ENCODE measurements at regions not wholly inside any gene's neighbourhood (a gene's known extent, or its start where the extent isn't known, plus 50 kb on each side); places are given as distances from the start of the nearest gene placed in this dataset.

DNA sequence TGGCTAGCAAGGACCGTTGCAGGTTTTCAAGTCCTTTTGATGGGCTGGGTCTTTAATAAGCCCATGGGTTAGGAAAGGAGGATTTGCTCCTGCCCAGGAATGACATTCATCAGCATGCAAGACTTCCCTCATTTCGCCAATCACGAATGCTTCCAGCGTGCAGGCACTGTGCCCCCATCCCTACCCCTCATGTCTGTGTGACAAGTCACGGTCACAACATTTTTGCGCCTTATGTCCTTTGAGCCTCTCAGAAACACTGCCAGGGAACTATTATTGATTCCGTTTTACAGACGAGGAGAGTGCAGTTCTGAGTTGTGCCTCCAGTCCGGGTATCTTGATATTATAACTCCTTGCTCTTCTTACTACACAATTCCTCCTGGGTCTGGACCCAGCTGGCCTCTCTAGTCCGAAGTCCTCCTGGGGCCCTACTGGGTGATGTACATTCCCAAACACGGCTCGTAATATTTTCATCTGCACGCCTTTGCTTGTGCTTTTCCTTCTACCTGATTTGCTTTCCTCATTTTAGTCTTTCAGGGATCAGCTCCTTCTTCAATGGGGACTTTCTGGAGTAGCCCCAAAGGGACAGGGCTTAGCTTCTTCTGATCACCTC is 101.8 kb upstream of the MYCN start:
- FAIRE-seq (no peak), DNase-seq (ENCODE audit: low spot score) (no peak)

GRCh38 chr2:15839426-15840124 is 100.8 kb upstream of the MYCN start:
- FAIRE-seq (no peak), DNase-seq (ENCODE audit: low spot score) (no peak)

DNA sequence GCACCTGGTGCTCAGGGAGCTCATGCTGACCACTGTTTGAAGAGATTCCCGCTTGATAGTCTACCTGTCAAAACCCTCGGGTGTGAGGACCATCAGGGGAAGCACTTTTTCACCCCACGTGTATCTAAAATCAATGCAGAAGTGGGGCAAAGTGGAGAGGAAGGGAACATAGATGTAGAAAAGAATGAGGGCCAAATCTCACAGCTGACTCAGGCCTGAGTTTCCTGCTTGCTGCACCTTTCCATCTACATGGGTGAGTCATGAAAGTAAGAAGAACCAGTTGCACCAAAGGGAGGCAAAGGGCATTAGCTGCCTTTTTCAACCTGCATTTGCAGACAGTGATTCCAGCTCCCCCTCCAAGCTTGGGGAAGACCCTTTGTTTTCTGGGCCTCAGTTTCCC is 100.2 kb upstream of the MYCN start:
- FAIRE-seq (no peak), DNase-seq (ENCODE audit: low spot score) (no peak)

DNA sequence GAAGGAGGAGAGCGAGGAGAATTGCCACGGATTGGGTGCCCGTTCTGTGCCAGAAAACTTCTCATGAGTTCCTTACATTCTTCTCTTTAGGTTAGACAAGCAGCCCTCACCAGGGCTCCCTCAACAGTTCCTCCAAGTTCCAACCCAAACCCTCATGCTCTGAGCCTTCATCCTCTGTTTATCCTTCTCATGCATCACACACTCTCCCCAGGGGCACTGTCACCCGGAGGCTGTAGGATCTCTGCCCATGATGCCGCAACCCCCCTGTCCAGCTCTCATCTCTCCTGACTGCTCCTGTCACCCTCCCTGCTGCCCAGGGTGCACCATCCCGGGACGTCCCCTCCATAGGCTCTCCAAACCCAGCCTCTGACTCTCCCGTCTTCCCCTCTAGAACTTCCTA is 99.4 kb upstream of the MYCN start:
- FAIRE-seq (no peak), DNase-seq (ENCODE audit: low spot score) (no peak)

GRCh38 chr2:15841776-15842560 is 98.4 kb upstream of the MYCN start:
- no peak for FAIRE-seq
- no peak for DNase-seq (ENCODE audit: low spot score)

DNA sequence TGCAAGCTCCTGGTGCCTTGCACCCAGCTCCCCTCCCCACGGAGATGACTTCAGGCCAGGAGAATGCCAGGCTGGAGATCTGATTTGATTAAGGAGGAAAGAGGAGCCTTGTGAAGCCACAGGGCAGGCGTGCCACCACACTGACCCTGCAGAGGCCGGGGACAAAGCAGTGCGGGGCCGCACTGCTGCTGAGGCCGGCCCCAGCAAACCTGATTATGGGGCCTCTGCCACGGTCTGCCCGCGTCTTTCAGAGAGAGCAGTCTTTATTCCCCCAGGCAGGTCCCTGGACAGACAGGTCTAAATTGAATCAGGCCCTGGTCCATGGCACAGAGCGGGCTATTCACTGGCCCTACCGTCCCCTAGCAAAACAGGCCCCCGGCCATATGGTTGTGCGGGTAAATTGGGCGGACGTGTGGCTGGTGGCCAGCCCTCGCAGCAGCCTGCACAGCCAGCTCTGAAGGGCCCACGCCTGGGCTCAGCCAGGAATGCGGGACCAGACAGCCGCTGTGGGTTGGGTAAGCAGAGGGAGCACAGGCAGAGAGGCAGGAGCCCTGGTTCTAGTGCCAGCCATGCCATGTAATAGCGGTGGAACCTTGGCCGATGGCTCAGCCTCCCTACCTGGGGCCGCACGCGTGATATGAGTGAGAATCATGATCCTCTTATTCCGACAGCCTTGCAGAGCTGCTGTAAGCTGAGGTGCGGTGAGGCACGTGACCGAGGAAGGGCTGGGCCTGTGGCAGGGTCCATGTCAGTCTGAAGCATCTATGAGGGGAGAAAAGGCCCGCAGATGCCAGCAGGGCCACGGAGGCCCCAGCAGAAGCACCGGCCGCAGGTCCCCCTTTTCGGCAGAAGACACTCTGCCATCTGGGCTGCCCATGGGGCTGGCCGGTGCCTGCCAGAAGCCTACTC is 97.3 kb upstream of the MYCN start:
- FAIRE-seq (no peak), DNase-seq (ENCODE audit: low spot score) (no peak)

DNA sequence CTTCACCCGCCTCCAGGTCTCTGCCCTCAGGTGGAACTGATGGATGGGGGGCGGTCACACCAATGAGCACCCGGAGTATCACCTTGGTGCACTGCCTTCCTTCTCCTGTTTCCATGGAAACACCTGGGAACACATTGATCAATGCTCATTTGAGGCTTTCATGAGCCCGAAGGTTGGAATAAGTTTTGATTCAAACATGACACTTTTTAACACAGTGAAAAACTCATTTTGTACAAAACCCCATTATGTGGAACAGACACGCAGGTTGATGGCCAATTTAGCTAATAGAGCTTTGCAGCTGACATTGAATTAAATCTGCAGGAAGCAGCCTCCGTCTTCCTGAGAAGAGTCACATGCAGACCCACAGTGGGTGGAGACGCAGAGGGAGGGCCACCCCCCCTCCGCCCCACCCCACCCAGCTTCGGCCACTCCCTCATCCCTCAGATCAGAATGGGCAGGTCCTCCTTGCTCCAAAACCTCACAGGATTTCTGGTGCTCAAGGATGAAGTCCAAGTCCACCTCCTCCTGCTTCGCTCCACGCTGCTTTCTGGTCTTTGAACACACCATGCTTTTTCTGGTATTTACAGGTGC is 96.0 kb upstream of the MYCN start:
- DNase-seq (ENCODE audit: low spot score) = no peak
- FAIRE-seq = no peak

DNA sequence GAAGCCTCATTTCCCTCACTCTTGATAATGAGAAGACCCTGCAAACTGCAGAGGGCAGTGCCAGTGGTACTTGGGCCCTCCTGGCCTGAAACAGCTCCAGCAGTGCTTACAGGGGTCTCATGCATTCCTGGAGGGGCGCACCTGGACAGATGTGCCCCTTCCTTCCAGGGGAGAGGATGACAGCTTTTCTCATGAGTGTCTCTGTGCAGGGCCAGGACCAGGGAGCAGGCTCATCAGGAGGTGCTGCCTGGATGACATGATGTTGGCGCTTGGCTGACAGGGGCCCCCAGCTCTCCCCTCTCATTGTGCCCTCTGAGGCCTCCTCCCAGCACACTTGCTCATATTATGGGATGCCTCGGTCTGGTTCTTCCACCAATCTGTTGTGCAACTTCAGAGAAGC is 95.1 kb upstream of the MYCN start:
- FAIRE-seq = no peak
- DNase-seq (ENCODE audit: low spot score) = no peak

- no peak for DNase-seq (ENCODE audit: low spot score)
- no peak for FAIRE-seq
These were observed 94.5 kb upstream of the MYCN start for GRCh38 chr2:15845737-15846405.

DNA sequence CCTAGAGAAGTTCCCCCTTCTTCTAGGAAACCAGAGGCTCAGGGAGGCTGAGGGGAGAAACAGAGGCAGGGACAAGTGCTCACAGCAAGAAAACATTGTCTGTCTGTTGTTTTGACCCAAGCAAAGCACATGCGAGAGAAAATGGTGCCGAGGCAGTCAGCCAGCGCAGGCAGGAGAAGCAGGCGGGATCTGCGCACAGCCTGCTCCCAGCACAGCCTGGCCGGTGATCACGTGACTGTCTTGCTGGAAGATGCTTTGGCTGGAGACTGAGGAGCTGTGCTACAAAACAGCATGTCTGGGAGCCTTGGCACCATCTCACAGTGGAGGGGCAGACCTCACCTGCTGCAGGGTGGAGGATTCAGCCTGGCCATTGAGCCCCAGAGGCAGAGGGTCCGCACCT is 93.7 kb upstream of the MYCN start:
- no peak for DNase-seq (ENCODE audit: low spot score)
- FAIRE-seq = no peak

DNA sequence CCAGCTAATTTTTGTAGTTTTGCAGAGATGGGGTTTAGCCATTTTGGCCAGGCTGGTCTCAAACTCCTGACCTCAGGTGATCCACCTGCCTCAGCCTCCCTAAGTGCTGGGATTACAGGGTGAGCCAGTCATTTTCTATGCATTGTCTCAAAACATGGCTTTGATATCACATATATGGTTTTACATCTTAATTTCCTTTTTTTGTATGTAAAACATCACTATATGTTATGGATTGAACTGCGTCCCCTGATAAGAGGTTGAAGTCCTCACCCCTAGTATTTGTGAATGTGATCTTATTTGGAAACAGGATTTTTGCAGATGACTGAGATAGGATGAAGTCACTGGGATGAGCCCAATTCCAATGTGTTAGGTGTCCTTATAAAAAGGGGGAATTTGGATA is 89.8 kb upstream of the MYCN start:
- DNase-seq (ENCODE audit: low spot score) (no peak), FAIRE-seq (no peak)

DNA sequence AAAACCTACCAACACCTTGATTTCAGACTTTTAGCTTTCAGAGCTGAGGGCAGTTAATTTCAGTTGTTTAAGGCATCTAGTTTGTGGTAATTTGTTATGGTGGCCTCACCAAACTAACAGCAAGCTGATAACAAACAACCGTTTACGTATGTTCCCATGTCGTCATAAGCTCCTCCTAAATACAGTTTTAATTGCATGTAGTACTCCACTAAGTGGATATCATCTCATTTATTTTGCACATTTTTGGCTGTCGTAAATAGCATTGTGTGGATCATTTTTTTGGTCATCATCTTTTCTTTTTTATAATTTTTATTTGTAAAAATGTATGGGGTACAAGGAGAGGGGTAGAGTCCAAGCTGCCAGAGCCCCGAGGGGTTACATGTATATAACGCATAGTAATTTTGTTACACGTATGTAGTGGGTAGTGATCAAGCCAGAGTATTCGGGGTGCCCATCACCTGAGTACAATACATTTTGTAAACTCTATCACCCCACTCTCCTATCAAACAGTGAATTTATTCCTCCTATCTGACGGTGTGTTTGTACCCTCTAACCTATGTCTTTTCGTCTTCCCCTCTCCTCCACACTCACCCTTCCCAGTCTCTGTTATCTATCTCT is 89.2 kb upstream of the MYCN start:
- DNase-seq (ENCODE audit: low spot score) (no peak), FAIRE-seq (no peak)

- no peak for DNase-seq (ENCODE audit: low spot score)
- no peak for FAIRE-seq
These were observed 87.5 kb upstream of the MYCN start for GRCh38 chr2:15852811-15853210.

GRCh38 chr2:15853903-15854302 is 86.4 kb upstream of the MYCN start:
- no peak for FAIRE-seq
- no peak for DNase-seq (ENCODE audit: low spot score)

GRCh38 chr2:15855766-15856260 is 84.5 kb upstream of the MYCN start:
- no peak for DNase-seq (ENCODE audit: low spot score)
- FAIRE-seq = no peak

- FAIRE-seq = no peak
- no peak for DNase-seq (ENCODE audit: low spot score)
These were observed 84.0 kb upstream of the MYCN start for GRCh38 chr2:15856318-15856717.

GRCh38 chr2:15858466-15858865 is 81.9 kb upstream of the MYCN start:
- DNase-seq (ENCODE audit: low spot score) = no peak
- no peak for FAIRE-seq

DNA sequence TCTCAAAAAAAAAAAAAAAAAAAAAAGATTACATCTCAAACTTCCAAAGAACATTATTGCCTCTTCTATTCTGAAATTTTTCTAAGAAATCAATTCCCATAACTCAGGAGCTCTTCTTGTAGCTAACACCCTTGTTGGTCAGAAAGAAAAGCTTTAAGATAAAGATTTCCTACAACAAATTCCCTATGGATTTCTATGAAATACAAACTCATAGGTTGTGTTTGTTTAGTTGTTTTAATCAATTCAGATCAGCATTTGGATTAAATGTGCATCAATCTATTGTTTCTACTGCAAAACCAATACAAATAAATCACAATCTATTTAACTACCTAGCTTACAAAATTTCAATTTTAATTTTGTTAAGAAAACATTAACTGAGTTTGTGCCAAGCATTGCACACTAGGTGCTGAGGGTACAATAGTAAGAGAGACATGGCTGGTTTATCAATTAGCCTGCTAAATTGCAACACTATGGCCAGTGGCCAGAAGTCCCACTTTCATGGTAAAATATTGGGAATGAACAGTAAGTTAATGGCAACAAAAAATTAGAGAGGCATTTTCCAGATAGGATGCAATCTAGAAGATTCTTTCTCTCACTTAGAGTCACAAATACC is 80.2 kb upstream of the MYCN start:
- FAIRE-seq = no peak

GRCh38 chr2:15860760-15861159 is 79.6 kb upstream of the MYCN start:
- no peak for DNase-seq (ENCODE audit: low spot score)

More for the DNA sequence above, 80.2 kb upstream of the MYCN start:
- no peak for DNase-seq (ENCODE audit: low spot score)

More at GRCh38 chr2:15860760-15861159, 79.6 kb upstream of the MYCN start:
- no peak for FAIRE-seq
